Hepatocyte (in vitro differentiated cells): ENCODE measurements at regions not wholly inside any gene's neighbourhood (a gene's known extent, or its start where the extent isn't known, plus 50 kb on each side); places are given as distances from the start of the nearest gene placed in this dataset.

Experiments
- DNase-seq: peaks from one replicate; pipeline ENCODE4 v3.0.0-alpha.2; 2016; ENCODE audit warnings: low spot score
- H2AFZ ChIP-seq: fragments of 200-600 bp; sonication (generic); 2 replicates; pipeline ENCODE4 v1.6.0; 2016; ENCODE audit warnings: antibody characterized with exemption, mild to moderate bottlenecking
- H3K27ac ChIP-seq: fragments of 200-600 bp; sonication (generic); 2 replicates; pipeline ENCODE4 v1.5.1; 2016; ENCODE audit warnings: mild to moderate bottlenecking
- H3K27me3 ChIP-seq: fragments of 200-600 bp; sonication (generic); 2 replicates; pipeline ENCODE4 v1.6.1; 2016
- H3K36me3 ChIP-seq: fragments of 200-600 bp; sonication (generic); replicated peaks from 2 replicates; pipeline ENCODE4 v1.5.1; 2016; ENCODE audit warnings: low read depth; ENCODE audit not compliant: insufficient read depth
- H3K4me1 ChIP-seq: fragments of 200-600 bp; sonication (generic); 2 replicates; pipeline ENCODE4 v1.5.1; 2016; ENCODE audit warnings: mild to moderate bottlenecking, moderate library complexity; ENCODE audit not compliant: insufficient read depth
- H3K4me2 ChIP-seq: fragments of 200-600 bp; sonication (generic); 2 replicates; pipeline ENCODE4 v1.6.0; 2016
- H3K4me3 ChIP-seq: fragments of 200-600 bp; sonication (generic); 2 replicates; pipeline ENCODE4 v1.5.1; 2016; ENCODE audit warnings: mild to moderate bottlenecking
- H3K79me2 ChIP-seq: fragments of 200-600 bp; sonication (generic); 2 replicates; pipeline ENCODE4 v1.6.0; 2017; ENCODE audit warnings: mild to moderate bottlenecking
- H3K9me2 ChIP-seq: fragments of 200-600 bp; sonication (generic); replicated peaks from 2 replicates; pipeline ENCODE4 v1.6.0; 2017; ENCODE audit warnings: mild to moderate bottlenecking; ENCODE audit not compliant: insufficient read depth
- H3K9me3 ChIP-seq: fragments of 200-600 bp; sonication (generic); 2 replicates; pipeline ENCODE4 v1.5.1; 2016; ENCODE audit warnings: low read depth, mild to moderate bottlenecking
- H4K20me1 ChIP-seq: fragments of 200-600 bp; sonication (generic); 2 replicates; pipeline ENCODE4 v1.6.0; 2016; ENCODE audit warnings: mild to moderate bottlenecking; ENCODE audit not compliant: insufficient read depth, poor library complexity, severe bottlenecking
- EZH2 ChIP-seq: fragments of 200-600 bp; sonication (generic); IDR thresholded peaks from 2 replicates; pipeline ENCODE4 v1.6.1; 2016; ENCODE audit warnings: antibody characterized with exemption, mild to moderate bottlenecking, borderline replicate concordance
- EZH2phosphoT487 ChIP-seq: fragments of 200-600 bp; sonication (generic); IDR thresholded peaks from one replicate; pipeline ENCODE4 v1.6.1; 2018; ENCODE audit warnings: antibody characterized with exemption, mild to moderate bottlenecking, low read depth, moderate library complexity; ENCODE audit not compliant: unreplicated experiment, severe bottlenecking
- WGBS: methylation state at CpG from one replicate; pipeline ENCODE4 v1.1.6; 2016; ENCODE audit warnings: low lambda C conversion rate; ENCODE audit errors: missing lambda C conversion rate; 5-methylcytosine and 5-hydroxymethylcytosine counted together
- TF ChIP-seq, protein P1 (sequence below): fragments of 200-600 bp; sonication (generic); IDR thresholded peaks from 2 replicates; pipeline ENCODE4 v1.5.1; 2016; ENCODE audit warnings: antibody characterized with exemption, mild to moderate bottlenecking; ENCODE audit not compliant: poor library complexity

DNA sequence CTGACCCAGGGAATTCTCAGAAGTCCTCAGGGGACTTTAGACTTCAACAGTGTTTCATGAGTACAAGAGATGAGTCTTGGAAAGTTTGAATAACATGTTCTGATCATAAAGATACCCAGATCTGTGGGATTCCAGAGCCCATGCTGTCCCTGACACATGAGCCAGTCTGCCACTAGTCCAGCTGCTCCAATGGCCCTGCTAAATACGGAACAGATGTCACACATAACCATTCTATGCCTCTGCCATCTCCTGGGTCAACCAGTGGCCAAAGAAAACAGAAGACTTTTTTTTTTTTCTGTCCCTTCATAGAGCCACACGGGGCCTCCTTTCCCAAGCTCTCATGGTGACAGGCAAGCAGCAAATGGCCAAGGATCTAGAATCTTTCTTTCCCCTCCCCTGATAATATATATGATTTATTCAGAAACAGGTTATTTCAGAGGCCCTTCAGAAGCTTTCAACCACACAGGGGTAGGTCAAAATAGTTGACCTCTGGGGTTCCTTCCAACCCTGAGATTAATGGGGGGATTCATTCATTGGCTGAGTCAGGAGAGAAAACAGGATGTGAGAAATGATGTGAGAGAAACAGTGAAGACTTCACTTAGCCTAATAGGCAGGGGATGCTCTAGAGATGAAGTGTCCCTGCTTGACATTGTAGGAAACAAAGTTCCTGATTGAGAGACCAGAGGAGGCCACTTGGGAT lies 367.7 kb downstream of the CDK5RAP2 start:
- Histone ChIP-seq H3K79me2 (no peaks in the 10 kb centered on the region), H3K4me2 (no peak overlapping the region), H3K4me1 (no peaks in the 10 kb centered on the region), H3K9me2 (no peaks in the 10 kb centered on the region), H3K4me3 (no peak overlapping the region), H3K27me3 (no peaks in the 10 kb centered on the region), H2AFZ (no peak overlapping the region), H3K27ac (no peak overlapping the region), H4K20me1 (no peaks in the 10 kb centered on the region), H3K9me3 (no peaks in the 10 kb centered on the region), H3K36me3 (no peaks in the 10 kb centered on the region)
- TF ChIP-seq EZH2 (no peak), EZH2phosphoT487 (no peak)
- TF ChIP-seq, protein P1, sequence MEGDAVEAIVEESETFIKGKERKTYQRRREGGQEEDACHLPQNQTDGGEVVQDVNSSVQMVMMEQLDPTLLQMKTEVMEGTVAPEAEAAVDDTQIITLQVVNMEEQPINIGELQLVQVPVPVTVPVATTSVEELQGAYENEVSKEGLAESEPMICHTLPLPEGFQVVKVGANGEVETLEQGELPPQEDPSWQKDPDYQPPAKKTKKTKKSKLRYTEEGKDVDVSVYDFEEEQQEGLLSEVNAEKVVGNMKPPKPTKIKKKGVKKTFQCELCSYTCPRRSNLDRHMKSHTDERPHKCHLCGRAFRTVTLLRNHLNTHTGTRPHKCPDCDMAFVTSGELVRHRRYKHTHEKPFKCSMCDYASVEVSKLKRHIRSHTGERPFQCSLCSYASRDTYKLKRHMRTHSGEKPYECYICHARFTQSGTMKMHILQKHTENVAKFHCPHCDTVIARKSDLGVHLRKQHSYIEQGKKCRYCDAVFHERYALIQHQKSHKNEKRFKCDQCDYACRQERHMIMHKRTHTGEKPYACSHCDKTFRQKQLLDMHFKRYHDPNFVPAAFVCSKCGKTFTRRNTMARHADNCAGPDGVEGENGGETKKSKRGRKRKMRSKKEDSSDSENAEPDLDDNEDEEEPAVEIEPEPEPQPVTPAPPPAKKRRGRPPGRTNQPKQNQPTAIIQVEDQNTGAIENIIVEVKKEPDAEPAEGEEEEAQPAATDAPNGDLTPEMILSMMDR = no peak
- WGBS = 75% methylated on average over 2 of the region's 2 CpGs
- no peak for DNase-seq

DNA sequence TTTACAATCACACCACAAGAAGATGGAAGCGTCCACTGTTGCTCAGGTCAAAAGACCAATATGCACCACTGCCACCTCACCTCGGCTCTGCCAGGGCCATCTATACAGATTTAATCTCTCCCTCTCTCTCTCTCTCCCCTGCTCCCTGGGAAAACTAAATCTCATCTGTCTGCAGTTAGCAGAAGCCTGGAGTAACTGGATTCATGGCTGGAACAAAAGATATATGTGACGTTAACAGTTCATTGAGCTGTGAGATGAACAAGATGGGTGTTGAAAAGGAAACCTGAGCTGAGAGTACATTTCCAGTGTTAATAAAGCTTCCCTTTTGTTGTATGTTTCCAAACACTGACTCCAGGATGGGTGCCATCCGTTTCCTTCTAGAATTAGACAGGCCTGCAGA lies 369.7 kb downstream of the CDK5RAP2 start:
- 84% methylated on average over 4 of the region's 4 CpGs for WGBS
- H3K4me2 ChIP-seq = no peak overlapping the region
- no peaks in the 10 kb centered on the region for H3K4me1 ChIP-seq
- H3K27me3 ChIP-seq = no peaks in the 10 kb centered on the region
- no peaks in the 10 kb centered on the region for H3K9me2 ChIP-seq
- H4K20me1 ChIP-seq = no peaks in the 10 kb centered on the region
- no peaks in the 10 kb centered on the region for H3K79me2 ChIP-seq
- H3K27ac ChIP-seq = no peak overlapping the region
- H3K4me3 ChIP-seq = no peak overlapping the region
- H3K9me3 ChIP-seq = no peaks in the 10 kb centered on the region
- no peak for DNase-seq
- TF ChIP-seq EZH2phosphoT487 (no peak), EZH2 (no peak)
- TF ChIP-seq, protein P1 = no peak
- no peak overlapping the region for H2AFZ ChIP-seq
- H3K36me3 ChIP-seq = no peaks in the 10 kb centered on the region

DNA sequence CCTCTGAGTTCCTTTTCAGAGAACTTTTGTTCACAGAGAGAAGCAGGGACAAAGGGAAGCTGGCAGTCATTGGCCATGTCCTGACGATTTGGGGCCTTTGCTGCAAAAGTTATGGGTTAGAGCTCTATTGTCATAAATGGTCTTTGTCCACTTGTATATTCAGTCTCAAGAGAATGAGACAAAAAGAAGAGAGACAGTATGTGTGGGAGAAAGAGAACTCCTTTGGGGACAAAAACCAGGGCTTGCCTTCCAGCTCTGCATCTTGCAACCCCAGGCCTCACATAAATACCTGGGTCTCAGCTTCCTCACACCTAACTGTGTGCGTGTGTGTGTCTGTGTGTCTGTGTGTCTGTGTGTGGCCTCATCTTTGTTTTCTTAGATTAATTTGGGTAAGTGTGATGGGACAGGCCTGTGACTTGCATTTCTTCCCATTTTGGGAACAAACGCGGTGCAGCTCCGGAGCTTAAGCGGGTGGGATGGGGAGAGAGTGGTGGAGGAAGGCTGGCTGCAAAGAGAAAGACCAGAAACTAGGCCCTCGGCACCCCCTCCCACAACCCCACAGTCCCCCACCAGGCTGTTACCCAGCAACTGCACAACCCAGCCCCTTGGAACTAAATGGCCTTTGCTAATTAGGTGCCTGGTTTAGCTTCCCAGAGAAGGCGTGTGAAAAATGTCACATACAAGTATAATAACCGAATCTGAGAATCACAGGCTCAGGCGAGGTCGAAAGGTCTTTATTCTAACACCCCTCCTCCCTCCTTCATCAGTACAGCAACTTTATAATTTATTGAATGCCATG lies 376.9 kb downstream of the CDK5RAP2 start:
- WGBS = 80% methylated on average over 11 of the region's 11 CpGs
- DNase-seq = no peak
- Histone ChIP-seq H3K27me3 (no peaks in the 10 kb centered on the region), H3K79me2 (no peaks in the 10 kb centered on the region), H3K36me3 (no peaks in the 10 kb centered on the region), H2AFZ (no peak overlapping the region), H3K4me3 (no peak overlapping the region), H3K9me2 (no peaks in the 10 kb centered on the region), H4K20me1 (no peaks in the 10 kb centered on the region), H3K9me3 (no peaks in the 10 kb centered on the region), H3K4me1 (no peaks in the 10 kb centered on the region), H3K27ac (no peak overlapping the region), H3K4me2 (no peak overlapping the region)
- TF ChIP-seq, protein P1 = no peak
- TF ChIP-seq EZH2phosphoT487 = no peak
- no peak for TF ChIP-seq EZH2
